SK-N-MC (cell line): ENCODE measurements at regions not wholly inside any gene's neighbourhood (a gene's known extent, or its start where the extent isn't known, plus 50 kb on each side); places are given as distances from the start of the nearest gene placed in this dataset.

Source experiments
- EZH2 ChIP-seq: fragments of 200-600 bp; sonication (generic); IDR thresholded peaks from one replicate; pipeline ENCODE4 v1.6.1; 2017; ENCODE audit warnings: antibody characterized with exemption
- FOXP2 ChIP-seq: optimal IDR thresholded peaks from 2 replicates; pipeline ENCODE3; 2011; ENCODE audit warnings: mild to moderate bottlenecking, moderate library complexity; ENCODE audit not compliant: insufficient read depth; ENCODE audit errors: extremely low read length, control extremely low read depth
- POLR2AphosphoS5 ChIP-seq: IDR thresholded peaks from 2 replicates; pipeline ENCODE4 v1.6.1; 2012; ENCODE audit warnings: mild to moderate bottlenecking, low read depth, low read length, borderline replicate concordance

DNA sequence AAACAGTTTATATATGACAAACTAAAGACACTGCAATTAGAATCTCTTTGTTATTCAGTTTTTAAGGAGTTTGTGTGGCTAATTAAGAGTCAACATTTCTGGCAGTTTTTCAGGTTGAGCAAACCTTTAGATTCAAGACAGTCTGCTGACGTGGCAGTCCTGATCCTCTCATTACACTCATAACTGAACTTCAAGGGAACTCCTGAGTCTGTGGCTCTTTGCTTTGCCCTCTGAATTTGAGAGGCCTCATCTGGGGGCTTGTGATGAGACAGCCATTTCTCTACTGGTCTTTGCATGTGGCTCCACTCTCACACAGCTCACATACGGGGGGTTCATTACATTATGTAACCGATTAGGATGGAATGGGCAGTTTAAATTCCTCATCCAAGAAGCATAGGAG lies 182.9 kb upstream of the MEF2C start:
- TF ChIP-seq POLR2AphosphoS5 = no peak
- no peak for TF ChIP-seq FOXP2
- no peak for TF ChIP-seq EZH2
